ENCODE measurements at regions not wholly inside any gene's neighbourhood (a gene's known extent, or its start where the extent isn't known, plus 50 kb on each side); places are given as distances from the start of the nearest gene placed in this dataset.

DNA sequence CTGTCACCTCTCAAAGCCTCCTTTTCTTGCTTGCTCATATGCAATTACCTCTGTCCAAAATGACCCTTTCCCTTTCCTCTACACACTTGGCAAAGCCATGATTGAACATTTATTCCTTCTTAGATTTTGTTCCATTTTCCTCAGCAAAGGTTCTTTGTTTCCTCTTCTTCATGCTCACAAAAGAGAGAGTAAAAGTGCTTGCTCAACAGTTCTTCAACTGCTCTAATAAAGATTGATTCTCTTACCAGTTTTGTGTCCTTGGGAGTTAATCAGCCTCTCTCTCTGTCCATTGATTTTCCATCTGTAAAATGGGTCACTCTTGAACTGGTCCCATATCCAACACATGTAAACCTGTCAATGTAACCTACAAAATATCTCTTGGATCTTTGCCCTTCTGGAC is 186.4 kb downstream of the WNT5A start:
- no peaks in the 10 kb centered on the region for H3K4me1 Mint-ChIP-seq (ENCODE audit: unreplicated experiment)
- H3K36me3 Mint-ChIP-seq (ENCODE audit: low read depth, unreplicated experiment): no peaks in the 10 kb centered on the region
- no peak for DNase-seq (ENCODE audit: low spot score)
- no peaks in the 10 kb centered on the region for H3K9me3 Mint-ChIP-seq (ENCODE audit: unreplicated experiment)
- H3K27ac Mint-ChIP-seq (ENCODE audit: unreplicated experiment): no peak overlapping the region
- no peak for TF ChIP-seq CTCF (IDR thresholded peaks at IDR 0.05; ENCODE audit: unreplicated experiment)
- H3K27me3 Mint-ChIP-seq (ENCODE audit: unreplicated experiment): no peaks in the 10 kb centered on the region
- no peak overlapping the region for H3K4me3 Mint-ChIP-seq (ENCODE audit: unreplicated experiment)

- H3K27me3 Mint-ChIP-seq (ENCODE audit: unreplicated experiment): peaks cover 2% of the 10 kb centered on the region
- no peaks in the 10 kb centered on the region for H3K4me1 Mint-ChIP-seq (ENCODE audit: unreplicated experiment)
- H3K36me3 Mint-ChIP-seq (ENCODE audit: low read depth, unreplicated experiment): peaks cover 3% of the 10 kb centered on the region
- no peaks in the 10 kb centered on the region for H3K9me3 Mint-ChIP-seq (ENCODE audit: unreplicated experiment)
- no peak overlapping the region for H3K4me3 Mint-ChIP-seq (ENCODE audit: unreplicated experiment)
- no peak for TF ChIP-seq CTCF (IDR thresholded peaks at IDR 0.05; ENCODE audit: unreplicated experiment)
- DNase-seq (ENCODE audit: low spot score): no peak
- no peak overlapping the region for H3K27ac Mint-ChIP-seq (ENCODE audit: unreplicated experiment)
These were observed 189.4 kb downstream of the WNT5A start for GRCh38 chr3:55297706-55298105.

DNA sequence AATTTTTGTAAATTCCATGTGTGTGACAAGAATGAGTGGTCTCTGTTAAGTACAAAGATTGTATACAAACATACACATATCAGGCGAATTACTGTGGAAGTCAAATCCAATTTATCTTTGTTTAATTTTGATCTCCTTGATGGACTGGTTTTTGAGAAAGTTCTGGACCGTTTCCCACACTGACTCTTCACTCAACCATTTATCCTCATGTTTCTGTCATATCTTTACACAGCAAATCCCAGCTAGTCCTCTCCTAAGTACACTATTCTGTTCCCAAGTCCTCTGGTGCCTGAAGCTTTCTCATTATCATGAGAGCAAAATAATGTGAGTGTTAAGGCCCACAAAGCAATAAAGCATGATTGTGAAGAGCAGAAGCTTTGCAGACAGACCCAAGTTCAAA is 189.9 kb downstream of the WNT5A start:
- Mint-ChIP-seq H3K9me3 (ENCODE audit: unreplicated experiment) (no peaks in the 10 kb centered on the region), H3K36me3 (ENCODE audit: low read depth, unreplicated experiment) (peaks cover 3% of the 10 kb centered on the region), H3K27me3 (ENCODE audit: unreplicated experiment) (peaks cover 2% of the 10 kb centered on the region), H3K27ac (ENCODE audit: unreplicated experiment) (no peak overlapping the region), H3K4me3 (ENCODE audit: unreplicated experiment) (no peak overlapping the region), H3K4me1 (ENCODE audit: unreplicated experiment) (no peaks in the 10 kb centered on the region)
- DNase-seq (ENCODE audit: low spot score): no peak
- no peak for TF ChIP-seq CTCF (IDR thresholded peaks at IDR 0.05; ENCODE audit: unreplicated experiment)

GRCh38 chr3:55296791-55297190 is 190.3 kb downstream of the WNT5A start:
- H3K36me3 Mint-ChIP-seq (ENCODE audit: low read depth, unreplicated experiment): peaks cover 3% of the 10 kb centered on the region
- H3K4me3 Mint-ChIP-seq (ENCODE audit: unreplicated experiment): no peak overlapping the region
- DNase-seq (ENCODE audit: low spot score): no peak
- H3K9me3 Mint-ChIP-seq (ENCODE audit: unreplicated experiment): no peaks in the 10 kb centered on the region
- H3K27ac Mint-ChIP-seq (ENCODE audit: unreplicated experiment): no peak overlapping the region
- no peaks in the 10 kb centered on the region for H3K4me1 Mint-ChIP-seq (ENCODE audit: unreplicated experiment)
- H3K27me3 Mint-ChIP-seq (ENCODE audit: unreplicated experiment): peaks cover 2% of the 10 kb centered on the region
- no peak for TF ChIP-seq CTCF (IDR thresholded peaks at IDR 0.05; ENCODE audit: unreplicated experiment)

- no peaks in the 10 kb centered on the region for H3K4me1 Mint-ChIP-seq (ENCODE audit: unreplicated experiment)
- H3K27me3 Mint-ChIP-seq (ENCODE audit: unreplicated experiment): peaks cover 2% of the 10 kb centered on the region
- no peak for TF ChIP-seq CTCF (IDR thresholded peaks at IDR 0.05; ENCODE audit: unreplicated experiment)
- H3K9me3 Mint-ChIP-seq (ENCODE audit: unreplicated experiment): no peaks in the 10 kb centered on the region
- H3K4me3 Mint-ChIP-seq (ENCODE audit: unreplicated experiment): no peak overlapping the region
- no peak for DNase-seq (ENCODE audit: low spot score)
- no peak overlapping the region for H3K27ac Mint-ChIP-seq (ENCODE audit: unreplicated experiment)
- peaks cover 3% of the 10 kb centered on the region for H3K36me3 Mint-ChIP-seq (ENCODE audit: low read depth, unreplicated experiment)
These were observed 191.1 kb downstream of the WNT5A start for GRCh38 chr3:55296030-55296429.
